OCI-LY7 (cell line): ENCODE measurements at regions not wholly inside any gene's neighbourhood (a gene's known extent, or its start where the extent isn't known, plus 50 kb on each side); places are given as distances from the start of the nearest gene placed in this dataset.
"Not testable (repeated sequence)": the region's sequence is repeated elsewhere in the genome, so short reads cannot be mapped to it uniquely, and the experiment has no call there.

Experiments used
- BruUV-seq: library from RNA; stranded (reverse); fragments of 400-500 nt; replicated peaks from 2 replicates; lab custom pipeline; 2021; lab: Mats Ljungman, UMichigan
- CTCF ChIA-PET: fragments of 300-600 bp; sonication (Branson Sonifier 250); formaldehyde crosslinking; loops from one replicate; lab custom pipeline; 2022; ENCODE audit warnings: antibody characterized with exemption; ENCODE audit not compliant: unreplicated experiment; lab: Charles Lee
- POLR2A ChIA-PET: fragments of 300-600 bp; sonication (Branson Sonifier 250); formaldehyde crosslinking; loops from one replicate; lab custom pipeline; 2022; ENCODE audit warnings: antibody characterized with exemption; lab: Charles Lee
- DNase-seq: peaks from one replicate; pipeline ENCODE4 v3.0.0-alpha.2; 2015; ENCODE audit warnings: low spot score
- H2AFZ ChIP-seq: fragments of 200-600 bp; sonication (generic), shearing (Covaris generic); 2 replicates; pipeline ENCODE4 v1.6.1; 2014; ENCODE audit warnings: mild to moderate bottlenecking, antibody characterized with exemption, low read length, moderate library complexity
- H3K27ac ChIP-seq: fragments of 200-600 bp; sonication (generic); 2 replicates; pipeline ENCODE4 v1.5.1; 2014; ENCODE audit warnings: mixed run types, low read depth, mild to moderate bottlenecking, moderate library complexity, low read length, inconsistent platforms; ENCODE audit not compliant: poor library complexity, severe bottlenecking
- H3K36me3 ChIP-seq: fragments of 200-600 bp; sonication (generic); 2 replicates; pipeline ENCODE4 v1.6.1; 2014; ENCODE audit warnings: mild to moderate bottlenecking, antibody characterized with exemption, low read length, moderate library complexity, mixed read lengths; ENCODE audit not compliant: insufficient read depth
- H3K4me1 ChIP-seq: fragments of 200-600 bp; sonication (generic); 2 replicates; pipeline ENCODE4 v1.5.1; 2014; ENCODE audit warnings: mild to moderate bottlenecking, low read length; ENCODE audit not compliant: insufficient read depth, poor library complexity, severe bottlenecking
- H3K4me2 ChIP-seq: fragments of 200-600 bp; sonication (generic); 2 replicates; pipeline ENCODE4 v1.6.1; 2014; ENCODE audit warnings: mild to moderate bottlenecking, low read length
- H3K4me3 ChIP-seq: fragments of 200-600 bp; sonication (generic); 2 replicates; pipeline ENCODE4 v1.5.1; 2014; ENCODE audit warnings: mild to moderate bottlenecking, low read depth, low read length; ENCODE audit not compliant: poor library complexity, severe bottlenecking
- H3K79me2 ChIP-seq: fragments of 200-600 bp; sonication (generic); 2 replicates; pipeline ENCODE4 v1.6.1; 2016; ENCODE audit warnings: low read depth, mild to moderate bottlenecking, low read length, moderate library complexity, mixed read lengths; ENCODE audit not compliant: insufficient read depth
- H3K9me2 ChIP-seq: fragments of 200-600 bp; sonication (generic); 2 replicates; pipeline ENCODE4 v1.6.1; 2016; ENCODE audit warnings: mild to moderate bottlenecking, low read length, mixed read lengths; ENCODE audit not compliant: insufficient read depth
- H3K9me3 ChIP-seq: fragments of 200-600 bp; sonication (generic); 2 replicates; pipeline ENCODE4 v1.6.1; 2014; ENCODE audit warnings: mild to moderate bottlenecking, mixed run types, low read length, mixed read lengths
- H4K20me1 ChIP-seq: fragments of 200-600 bp; sonication (generic); 2 replicates; pipeline ENCODE4 v1.6.1; 2014; ENCODE audit warnings: mild to moderate bottlenecking, antibody characterized with exemption, low read length, moderate library complexity, mixed read lengths; ENCODE audit not compliant: insufficient read depth
- EZH2phosphoT487 ChIP-seq: fragments of 200-600 bp; sonication (generic); IDR thresholded peaks from 2 replicates; pipeline ENCODE4 v1.6.1; 2018; ENCODE audit warnings: low read depth, borderline replicate concordance, mild to moderate bottlenecking, mixed run types, antibody characterized with exemption, low read length, moderate library complexity, mixed read lengths
- intact Hi-C: fragments of 100-400 bp; cut with micrococcal nuclease; formaldehyde crosslinking; loops from one replicate; pipeline ENCODE4 v1.10.0; 2022; ENCODE audit not compliant: unreplicated experiment
- TF ChIP-seq, protein P1 (sequence below): fragments of 200-600 bp; sonication (generic); conservative IDR thresholded peaks from 2 replicates; pipeline ENCODE4 v1.5.1; 2014; ENCODE audit warnings: mild to moderate bottlenecking, antibody characterized with exemption, low read length, moderate library complexity, mixed read lengths

DNA sequence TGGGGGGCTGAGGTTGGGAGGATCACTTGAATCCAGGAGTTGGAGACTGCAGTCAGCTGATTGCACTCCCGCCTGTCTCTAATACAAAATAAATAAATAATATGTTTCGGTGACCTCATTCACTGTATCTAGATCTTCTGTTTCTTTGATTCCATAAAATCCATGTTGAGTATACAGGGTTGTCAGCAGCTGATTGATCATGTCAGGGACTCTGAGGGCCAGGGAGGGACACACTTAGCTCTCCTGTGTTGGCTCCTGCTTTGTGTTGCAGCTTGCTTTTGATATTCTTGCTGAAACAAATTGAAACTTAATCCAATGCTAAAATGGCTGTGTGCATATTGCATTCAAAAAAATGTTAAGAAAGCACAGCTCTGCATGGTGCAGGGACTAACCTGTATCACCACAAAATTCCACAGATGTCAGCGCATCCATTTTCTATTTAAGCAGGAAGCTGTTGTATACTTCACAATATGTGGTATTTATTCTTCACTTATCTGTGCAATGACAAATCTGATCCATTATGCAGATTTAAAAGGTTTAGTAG is 454.5 kb downstream of the CDH11 start:
- Histone ChIP-seq H3K4me1 (no peaks in the 10 kb centered on the region), H3K9me2 (no peaks in the 10 kb centered on the region), H4K20me1 (no peaks in the 10 kb centered on the region), H3K27ac (no peak overlapping the region), H3K9me3 (no peaks in the 10 kb centered on the region), H3K79me2 (no peaks in the 10 kb centered on the region), H2AFZ (no peak overlapping the region), H3K36me3 (no peaks in the 10 kb centered on the region), H3K4me3 (no peak overlapping the region), H3K4me2 (no peak overlapping the region)
- no peak for DNase-seq
- CTCF ChIA-PET: no interaction called here
- intact Hi-C loops: no loop called here
- no peak for TF ChIP-seq EZH2phosphoT487
- TF ChIP-seq, protein P1, sequence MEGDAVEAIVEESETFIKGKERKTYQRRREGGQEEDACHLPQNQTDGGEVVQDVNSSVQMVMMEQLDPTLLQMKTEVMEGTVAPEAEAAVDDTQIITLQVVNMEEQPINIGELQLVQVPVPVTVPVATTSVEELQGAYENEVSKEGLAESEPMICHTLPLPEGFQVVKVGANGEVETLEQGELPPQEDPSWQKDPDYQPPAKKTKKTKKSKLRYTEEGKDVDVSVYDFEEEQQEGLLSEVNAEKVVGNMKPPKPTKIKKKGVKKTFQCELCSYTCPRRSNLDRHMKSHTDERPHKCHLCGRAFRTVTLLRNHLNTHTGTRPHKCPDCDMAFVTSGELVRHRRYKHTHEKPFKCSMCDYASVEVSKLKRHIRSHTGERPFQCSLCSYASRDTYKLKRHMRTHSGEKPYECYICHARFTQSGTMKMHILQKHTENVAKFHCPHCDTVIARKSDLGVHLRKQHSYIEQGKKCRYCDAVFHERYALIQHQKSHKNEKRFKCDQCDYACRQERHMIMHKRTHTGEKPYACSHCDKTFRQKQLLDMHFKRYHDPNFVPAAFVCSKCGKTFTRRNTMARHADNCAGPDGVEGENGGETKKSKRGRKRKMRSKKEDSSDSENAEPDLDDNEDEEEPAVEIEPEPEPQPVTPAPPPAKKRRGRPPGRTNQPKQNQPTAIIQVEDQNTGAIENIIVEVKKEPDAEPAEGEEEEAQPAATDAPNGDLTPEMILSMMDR: no peak
- BruUV-seq: no TSS peak
- POLR2A ChIA-PET: no interaction called here

DNA sequence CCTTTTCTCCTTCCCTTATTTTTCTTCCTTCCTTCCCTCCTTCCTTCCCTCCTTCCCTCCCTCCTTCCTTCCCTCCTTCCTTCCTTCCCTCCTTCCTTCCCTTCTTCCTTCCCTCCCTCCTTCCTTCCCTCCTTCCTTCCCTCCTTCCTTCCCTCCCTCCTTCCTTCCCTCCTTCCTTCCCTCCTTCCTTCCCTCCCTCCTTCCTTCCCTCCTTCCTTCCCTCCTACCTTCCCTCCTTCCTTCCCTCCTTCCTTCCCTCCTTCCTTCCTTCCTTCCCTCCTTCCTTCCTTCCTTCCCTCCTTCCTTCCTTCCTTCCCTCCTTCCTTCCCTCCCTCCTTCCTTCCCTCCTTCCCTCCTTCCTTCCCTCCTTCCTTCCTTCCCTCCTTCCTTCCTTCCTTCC is 459.6 kb downstream of the CDH11 start:
- H3K36me3 ChIP-seq, H3K4me2 ChIP-seq, DNase-seq, BruUV-seq, H3K9me3 ChIP-seq, H3K9me2 ChIP-seq, H3K4me3 ChIP-seq, H4K20me1 ChIP-seq, H2AFZ ChIP-seq, H3K4me1 ChIP-seq, H3K79me2 ChIP-seq, intact Hi-C loops, CTCF ChIA-PET, H3K27ac ChIP-seq: not testable (repeated sequence)
- POLR2A ChIA-PET: interaction anchor here (0.7 to 0.8 kb wide), 3 partner anchors 9 to 1568 kb away, joined by 3 read pairs; no protein-coding TSS in a partner anchor

GRCh38 chr16:64659866-64660265 is 462.0 kb downstream of the CDH11 start:
- TF ChIP-seq EZH2phosphoT487: no peak
- TF ChIP-seq, protein P1: no peak
- H3K4me3 ChIP-seq: no peak overlapping the region
- H3K36me3 ChIP-seq: no peaks in the 10 kb centered on the region
- no peak overlapping the region for H3K27ac ChIP-seq
- H4K20me1 ChIP-seq: no peaks in the 10 kb centered on the region
- intact Hi-C loops: no loop called here
- BruUV-seq: no TSS peak
- H3K9me2 ChIP-seq: no peaks in the 10 kb centered on the region
- no peak overlapping the region for H2AFZ ChIP-seq
- no peaks in the 10 kb centered on the region for H3K79me2 ChIP-seq
- DNase-seq: no peak
- no peak overlapping the region for H3K4me2 ChIP-seq
- H3K4me1 ChIP-seq: no peaks in the 10 kb centered on the region
- H3K9me3 ChIP-seq: no peaks in the 10 kb centered on the region
- ChIA-PET CTCF (no interaction called here), POLR2A (no interaction called here)
